M059J (cell line): ENCODE measurements at regions not wholly inside any gene's neighbourhood (a gene's known extent, or its start where the extent isn't known, plus 50 kb on each side); places are given as distances from the start of the nearest gene placed in this dataset.
"Not testable (repeated sequence)": the region's sequence is repeated elsewhere in the genome, so short reads cannot be mapped to it uniquely, and the experiment has no call there.

Source experiments
- DNase-seq: peaks from one replicate; pipeline ENCODE4 v3.0.0-alpha.2; 2012; ENCODE audit warnings: low read depth

GRCh38 chr10:44742248-44742647, 168.9 kb upstream of the TMEM72 start:
- DNase-seq: no peak

GRCh38 chr10:44743535-44743934, 167.6 kb upstream of the TMEM72 start:
- DNase-seq: no peak

- peak; percentile 67 for DNase-seq
Measured at GRCh38 chr10:44745920-44746319, 165.2 kb upstream of the TMEM72 start.

GRCh38 chr10:44747593-44748172, 163.5 kb upstream of the TMEM72 start:
- no peak for DNase-seq

GRCh38 chr10:44749151-44749550, 162.0 kb upstream of the TMEM72 start:
- no peak for DNase-seq

- DNase-seq: peak; percentile 99
Measured at GRCh38 chr10:44752451-44753441, 158.4 kb upstream of the TMEM72 start.

GRCh38 chr10:44754355-44754754, 156.8 kb upstream of the TMEM72 start:
- DNase-seq: not testable (repeated sequence)

- no peak for DNase-seq
Measured at GRCh38 chr10:44755481-44755880, 155.7 kb upstream of the TMEM72 start.

GRCh38 chr10:44756216-44756615, 154.9 kb upstream of the TMEM72 start:
- peak; percentile 90 for DNase-seq

- no peak for DNase-seq
Measured at GRCh38 chr10:44757551-44758205, 153.5 kb upstream of the TMEM72 start.

- DNase-seq: no peak
Measured at GRCh38 chr10:44759122-44759521, 152.0 kb upstream of the TMEM72 start.

GRCh38 chr10:44760513-44760912, 150.6 kb upstream of the TMEM72 start:
- DNase-seq: no peak

- DNase-seq: peak; percentile 94
Measured at GRCh38 chr10:44761076-44761475, 150.1 kb upstream of the TMEM72 start.

- no peak for DNase-seq
Measured at GRCh38 chr10:44763331-44763730, 147.8 kb upstream of the TMEM72 start.

- no peak for DNase-seq
Measured at GRCh38 chr10:44765299-44765698, 145.8 kb upstream of the TMEM72 start.

- no peak for DNase-seq
Measured at GRCh38 chr10:44766631-44767030, 144.5 kb upstream of the TMEM72 start.

GRCh38 chr10:44769450-44769849, 141.7 kb upstream of the TMEM72 start:
- DNase-seq: no peak

GRCh38 chr10:44771233-44771995, 139.7 kb upstream of the TMEM72 start:
- no peak for DNase-seq

GRCh38 chr10:44773565-44773964, 137.6 kb upstream of the TMEM72 start:
- DNase-seq: no peak

GRCh38 chr10:44774676-44775401, 136.3 kb upstream of the TMEM72 start:
- peak; percentile 80 for DNase-seq

GRCh38 chr10:44775402-44775741, 135.8 kb upstream of the TMEM72 start:
- no peak for DNase-seq
